ENCODE measurements at regions not wholly inside any gene's neighbourhood (a gene's known extent, or its start where the extent isn't known, plus 50 kb on each side); places are given as distances from the start of the nearest gene placed in this dataset.

DNA sequence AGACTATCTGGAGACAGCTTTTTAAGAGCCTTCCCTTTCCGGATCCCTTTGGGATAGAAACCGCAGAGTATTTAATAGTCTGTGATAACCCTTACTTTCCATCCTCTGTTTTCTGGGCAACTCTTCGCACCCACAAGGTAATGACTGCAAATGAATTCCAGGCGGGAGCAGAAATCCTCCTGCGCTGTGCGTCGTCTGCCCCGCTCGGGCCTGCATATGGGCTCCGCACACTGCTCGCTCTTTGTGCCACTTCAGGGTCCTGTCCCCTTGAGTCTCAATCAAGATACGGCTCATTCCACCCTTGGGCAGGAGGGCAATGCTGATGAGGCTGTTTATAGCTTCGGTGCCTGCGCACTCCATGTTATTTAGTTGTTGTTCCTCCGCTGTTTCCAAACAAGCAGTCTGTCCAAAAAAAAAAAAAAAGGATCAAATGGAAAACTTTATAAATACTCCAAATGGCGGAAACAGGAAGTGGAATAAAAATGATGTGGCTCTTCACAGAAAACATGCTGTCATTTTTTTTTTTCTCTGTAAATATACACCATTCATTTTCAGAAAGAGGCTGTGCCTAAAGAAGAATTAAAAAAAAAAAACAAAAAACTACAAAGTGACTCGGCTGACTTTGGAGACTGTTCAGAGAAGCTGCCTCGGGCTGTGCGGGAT lies 169.6 kb upstream of the GMDS start:
- POLR2A ChIA-PET, result no interaction called here

GRCh38 chr6:2412731-2413130 lies 167.3 kb upstream of the GMDS start:
- Mint-ChIP-seq H3K36me3 (peaks cover 0 to 1% (median 0%) of the 10 kb centered on the region in 3 donors), H3K9me3 (peaks cover 0 to 9% (median 0%) of the 10 kb centered on the region in 5 donors)
- CTCF ChIA-PET, result no interaction called here

More for the DNA sequence above, 169.6 kb upstream of the GMDS start:
- H3K9me3 ChIP-seq (ENCODE audit: low read length), result no peaks in the 10 kb centered on the region
- DNase-seq, result no peak
- peaks cover 0 to 9% (median 0%) of the 10 kb centered on the region in 5 donors for H3K9me3 Mint-ChIP-seq
- H3K27ac Mint-ChIP-seq, result no peak overlapping the region
- H3K36me3 ChIP-seq (ENCODE audit: insufficient read depth, low read length), result no peaks in the 10 kb centered on the region
- H3K4me1 ChIP-seq (ENCODE audit: insufficient read depth, low read length), result no peaks in the 10 kb centered on the region
- CTCF ChIA-PET, result no interaction called here
- H3K36me3 Mint-ChIP-seq, result peaks cover 0 to 1% (median 0%) of the 10 kb centered on the region in 3 donors
- peaks cover 0 to 1% of the 10 kb centered on the region in 2 donors for H3K27me3 Mint-ChIP-seq
- H3K27me3 ChIP-seq (ENCODE audit: insufficient read depth, low read length, poor library complexity, severe bottlenecking), result no peaks in the 10 kb centered on the region
- no peak overlapping the region for H3K4me3 ChIP-seq (ENCODE audit: low read length)
- no peak overlapping the region for H3K4me3 Mint-ChIP-seq
- H3K4me1 Mint-ChIP-seq, result no peaks in the 10 kb centered on the region
- H3K27ac ChIP-seq (ENCODE audit: low read depth, low read length), result no peak overlapping the region

GRCh38 chr6:2410656-2411380 lies 165.4 kb upstream of the GMDS start:
- Histone ChIP-seq H3K4me3 (ENCODE audit: low read length) (no peak overlapping the region), H3K27me3 (ENCODE audit: insufficient read depth, low read length, poor library complexity, severe bottlenecking) (no peaks in the 10 kb centered on the region), H3K27ac (ENCODE audit: low read depth, low read length) (no peak overlapping the region), H3K36me3 (ENCODE audit: insufficient read depth, low read length) (no peaks in the 10 kb centered on the region), H3K9me3 (ENCODE audit: low read length) (no peaks in the 10 kb centered on the region), H3K4me1 (ENCODE audit: insufficient read depth, low read length) (no peaks in the 10 kb centered on the region)
- H3K4me3 Mint-ChIP-seq, result no peak overlapping the region
- peaks cover 0 to 2% of the 10 kb centered on the region in 2 donors for H3K27me3 Mint-ChIP-seq
- no peak overlapping the region for H3K27ac Mint-ChIP-seq
- CTCF ChIA-PET, result no interaction called here
- H3K36me3 Mint-ChIP-seq, result peaks cover 0 to 1% (median 0%) of the 10 kb centered on the region in 3 donors
- no peaks in the 10 kb centered on the region for H3K4me1 Mint-ChIP-seq
- POLR2A ChIA-PET, result no interaction called here
- no peak for DNase-seq
- peaks cover 0 to 2% (median 0%) of the 10 kb centered on the region in 5 donors for H3K9me3 Mint-ChIP-seq

More at GRCh38 chr6:2412731-2413130, 167.3 kb upstream of the GMDS start:
- Histone ChIP-seq H3K9me3 (ENCODE audit: low read length) (no peaks in the 10 kb centered on the region), H3K4me1 (ENCODE audit: insufficient read depth, low read length) (no peaks in the 10 kb centered on the region), H3K36me3 (ENCODE audit: insufficient read depth, low read length) (no peaks in the 10 kb centered on the region), H3K27me3 (ENCODE audit: insufficient read depth, low read length, poor library complexity, severe bottlenecking) (no peaks in the 10 kb centered on the region), H3K27ac (ENCODE audit: low read depth, low read length) (no peak overlapping the region), H3K4me3 (ENCODE audit: low read length) (no peak overlapping the region)
- no peak for DNase-seq
- POLR2A ChIA-PET, result no interaction called here
- Mint-ChIP-seq H3K4me3 (no peak overlapping the region), H3K4me1 (no peaks in the 10 kb centered on the region), H3K27me3 (peaks cover 0 to 3% of the 10 kb centered on the region in 2 donors), H3K27ac (no peak overlapping the region)

- H3K27me3 Mint-ChIP-seq, result peaks cover 0 to 2% of the 10 kb centered on the region in 2 donors
These were observed 162.1 kb upstream of the GMDS start for GRCh38 chr6:2407525-2407924.

DNA sequence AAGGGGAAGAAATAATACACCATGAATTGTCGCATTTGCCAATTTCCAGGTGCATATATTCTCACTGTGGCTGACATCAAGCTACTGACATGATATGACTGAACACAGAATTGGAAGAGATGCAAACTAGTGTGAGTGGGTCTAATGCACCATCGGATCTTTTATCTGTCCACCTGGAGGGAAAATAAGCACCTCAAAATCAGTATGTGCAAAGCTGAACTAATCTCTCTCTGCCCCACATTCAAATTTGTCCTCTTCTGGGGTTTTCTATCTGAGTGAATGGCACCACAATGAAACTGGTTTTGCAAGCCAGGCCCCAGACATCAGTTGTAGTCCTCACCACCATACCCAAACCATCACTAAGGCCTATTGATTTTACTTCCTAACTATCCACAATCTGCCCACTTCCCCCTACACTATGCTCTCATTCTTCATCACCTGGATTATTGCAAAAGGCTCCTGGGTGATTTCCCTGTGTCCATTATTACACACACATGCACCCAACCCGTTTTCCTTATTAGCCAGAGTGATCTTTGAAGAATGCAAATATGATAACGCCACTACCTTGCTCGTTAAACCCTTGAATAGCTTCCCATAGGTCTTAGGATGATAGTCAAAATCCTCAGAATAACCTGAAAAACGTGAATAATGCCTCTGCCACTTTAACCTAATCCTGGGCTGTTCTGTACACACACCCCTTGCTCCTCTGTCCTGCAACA lies 159.0 kb upstream of the GMDS start:
- ChIA-PET POLR2A (no interaction called here), CTCF (no interaction called here)
- no peak overlapping the region for H3K4me3 Mint-ChIP-seq
- Histone ChIP-seq H3K4me1 (ENCODE audit: insufficient read depth, low read length) (no peaks in the 10 kb centered on the region), H3K9me3 (ENCODE audit: low read length) (no peaks in the 10 kb centered on the region), H3K36me3 (ENCODE audit: insufficient read depth, low read length) (no peaks in the 10 kb centered on the region), H3K27me3 (ENCODE audit: insufficient read depth, low read length, poor library complexity, severe bottlenecking) (no peaks in the 10 kb centered on the region), H3K27ac (ENCODE audit: low read depth, low read length) (no peak overlapping the region), H3K4me3 (ENCODE audit: low read length) (no peak overlapping the region)
- H3K4me1 Mint-ChIP-seq, result no peaks in the 10 kb centered on the region
- H3K36me3 Mint-ChIP-seq, result peaks cover 0 to 8% (median 5%) of the 10 kb centered on the region in 3 donors
- H3K27ac Mint-ChIP-seq, result no peak overlapping the region
- no peak for DNase-seq
- peaks cover 0 to 2% of the 10 kb centered on the region in 2 donors for H3K27me3 Mint-ChIP-seq
- H3K9me3 Mint-ChIP-seq, result no peaks in the 10 kb centered on the region

More at GRCh38 chr6:2407525-2407924, 162.1 kb upstream of the GMDS start:
- Mint-ChIP-seq H3K4me1 (no peaks in the 10 kb centered on the region), H3K27ac (no peak overlapping the region), H3K36me3 (no peaks in the 10 kb centered on the region), H3K9me3 (no peaks in the 10 kb centered on the region), H3K4me3 (no peak overlapping the region)
- Histone ChIP-seq H3K9me3 (ENCODE audit: low read length) (no peaks in the 10 kb centered on the region), H3K4me1 (ENCODE audit: insufficient read depth, low read length) (no peaks in the 10 kb centered on the region), H3K36me3 (ENCODE audit: insufficient read depth, low read length) (no peaks in the 10 kb centered on the region), H3K27ac (ENCODE audit: low read depth, low read length) (no peak overlapping the region), H3K4me3 (ENCODE audit: low read length) (no peak overlapping the region), H3K27me3 (ENCODE audit: insufficient read depth, low read length, poor library complexity, severe bottlenecking) (no peaks in the 10 kb centered on the region)
- ChIA-PET CTCF (no interaction called here), POLR2A (no interaction called here)
- no peak for DNase-seq

- H3K27me3 Mint-ChIP-seq, result no peaks in the 10 kb centered on the region
- Histone ChIP-seq H3K27me3 (ENCODE audit: insufficient read depth, low read length, poor library complexity, severe bottlenecking) (no peaks in the 10 kb centered on the region), H3K4me3 (ENCODE audit: low read length) (no peak overlapping the region), H3K36me3 (ENCODE audit: insufficient read depth, low read length) (no peaks in the 10 kb centered on the region), H3K9me3 (ENCODE audit: low read length) (no peaks in the 10 kb centered on the region), H3K27ac (ENCODE audit: low read depth, low read length) (no peak overlapping the region), H3K4me1 (ENCODE audit: insufficient read depth, low read length) (no peaks in the 10 kb centered on the region)
- DNase-seq, result no peak
- POLR2A ChIA-PET, result no interaction called here
- no peak overlapping the region for H3K4me3 Mint-ChIP-seq
- peaks cover 0 to 10% (median 5%) of the 10 kb centered on the region in 3 donors for H3K36me3 Mint-ChIP-seq
- H3K4me1 Mint-ChIP-seq, result no peaks in the 10 kb centered on the region
- no peaks in the 10 kb centered on the region for H3K9me3 Mint-ChIP-seq
- CTCF ChIA-PET, result no interaction called here
- no peak overlapping the region for H3K27ac Mint-ChIP-seq
These were observed 158.1 kb upstream of the GMDS start for GRCh38 chr6:2403546-2403945.

DNA sequence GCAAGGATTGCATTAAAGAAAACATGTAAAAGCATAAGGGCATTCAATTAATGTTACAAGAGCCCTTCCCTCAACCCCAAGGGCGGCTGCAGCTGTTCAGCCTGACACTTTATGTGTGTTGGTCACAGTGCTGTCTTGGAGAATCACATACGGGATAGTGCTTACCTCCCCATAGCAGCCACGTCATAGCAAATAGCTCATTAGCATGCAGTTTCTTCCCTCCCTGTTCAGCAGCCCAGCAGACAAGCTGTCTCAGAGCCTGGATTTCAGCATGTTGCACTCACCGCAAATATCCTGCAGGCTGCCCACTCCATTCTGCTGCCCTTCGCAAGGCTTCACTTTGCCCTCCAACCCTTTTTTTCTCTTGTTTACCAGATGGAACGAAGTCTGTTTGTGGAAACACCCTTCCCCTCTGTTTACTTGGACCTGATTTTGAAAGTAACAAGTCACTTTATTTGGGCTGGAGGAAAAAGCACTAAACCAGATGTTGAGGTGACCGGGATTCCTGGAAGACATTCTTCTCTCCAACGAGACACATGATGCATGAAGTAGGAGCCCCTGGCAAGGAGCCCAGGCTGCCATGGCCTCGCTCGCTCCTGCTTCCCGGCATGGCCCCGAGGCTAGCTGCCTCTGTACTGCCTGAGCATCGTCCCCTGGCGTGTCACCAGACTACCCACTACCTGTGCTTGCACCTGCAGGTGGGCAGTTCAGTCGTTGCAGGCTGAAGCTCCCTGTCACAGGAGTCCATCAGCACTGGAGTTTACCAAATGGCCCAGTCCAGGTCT lies 151.6 kb upstream of the GMDS start:
- H3K36me3 Mint-ChIP-seq, result peaks cover 0 to 12% (median 10%) of the 10 kb centered on the region in 3 donors
- H3K4me1 Mint-ChIP-seq, result no peaks in the 10 kb centered on the region
- DNase-seq, result no peak
- Histone ChIP-seq H3K27ac (ENCODE audit: low read depth, low read length) (no peak overlapping the region), H3K4me1 (ENCODE audit: insufficient read depth, low read length) (no peaks in the 10 kb centered on the region), H3K27me3 (ENCODE audit: insufficient read depth, low read length, poor library complexity, severe bottlenecking) (no peaks in the 10 kb centered on the region), H3K36me3 (ENCODE audit: insufficient read depth, low read length) (no peaks in the 10 kb centered on the region), H3K4me3 (ENCODE audit: low read length) (no peak overlapping the region), H3K9me3 (ENCODE audit: low read length) (no peaks in the 10 kb centered on the region)
- CTCF ChIA-PET, result no interaction called here
- H3K27ac Mint-ChIP-seq, result no peak overlapping the region
- POLR2A ChIA-PET, result no interaction called here
- H3K4me3 Mint-ChIP-seq, result no peak overlapping the region
- H3K9me3 Mint-ChIP-seq, result no peaks in the 10 kb centered on the region
- H3K27me3 Mint-ChIP-seq, result no peaks in the 10 kb centered on the region

Data from CD8-positive, alpha-beta memory T cell (primary cell).